ENCODE measurements at regions not wholly inside any gene's neighbourhood (a gene's known extent, or its start where the extent isn't known, plus 50 kb on each side); places are given as distances from the start of the nearest gene placed in this dataset.
A peak's percentile ranks its signal among the peaks of the same experiment; 100 is the strongest.

DNA sequence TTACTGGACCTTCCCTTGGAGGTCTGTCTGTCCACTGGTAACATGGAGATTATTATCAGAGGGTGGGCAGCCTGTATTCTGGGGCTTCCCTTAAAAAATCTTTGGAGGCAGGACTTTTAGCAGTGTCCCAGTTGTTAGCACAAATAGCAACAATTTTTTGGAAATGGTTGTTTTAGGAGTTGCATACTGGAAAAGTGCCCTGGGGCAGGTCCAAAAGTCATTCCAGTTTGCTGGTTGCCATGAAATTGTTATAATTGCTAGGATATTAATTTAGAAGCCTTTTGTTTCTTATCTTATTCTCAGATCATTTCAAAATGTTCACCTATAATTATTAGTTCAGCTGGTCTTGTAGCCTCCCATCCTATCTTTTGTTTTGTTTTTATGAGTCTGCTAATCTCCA lies 71.0 kb downstream of the PTGS2 start:
- Histone ChIP-seq H3K4me3 (ENCODE audit: low read depth, low read length) (no peak overlapping the region), H3K9me3 (no peaks in the 10 kb centered on the region), H3K4me1 (no peaks in the 10 kb centered on the region), H3K27me3 (no peaks in the 10 kb centered on the region; the same call in 1 of the 2 replicates), H3K36me3 (no peaks in the 10 kb centered on the region)
- no peak for TF ChIP-seq CTCF (IDR thresholded peaks at IDR 0.05; ENCODE audit: low read depth, low read length)
- DNase-seq, result no peak

DNA sequence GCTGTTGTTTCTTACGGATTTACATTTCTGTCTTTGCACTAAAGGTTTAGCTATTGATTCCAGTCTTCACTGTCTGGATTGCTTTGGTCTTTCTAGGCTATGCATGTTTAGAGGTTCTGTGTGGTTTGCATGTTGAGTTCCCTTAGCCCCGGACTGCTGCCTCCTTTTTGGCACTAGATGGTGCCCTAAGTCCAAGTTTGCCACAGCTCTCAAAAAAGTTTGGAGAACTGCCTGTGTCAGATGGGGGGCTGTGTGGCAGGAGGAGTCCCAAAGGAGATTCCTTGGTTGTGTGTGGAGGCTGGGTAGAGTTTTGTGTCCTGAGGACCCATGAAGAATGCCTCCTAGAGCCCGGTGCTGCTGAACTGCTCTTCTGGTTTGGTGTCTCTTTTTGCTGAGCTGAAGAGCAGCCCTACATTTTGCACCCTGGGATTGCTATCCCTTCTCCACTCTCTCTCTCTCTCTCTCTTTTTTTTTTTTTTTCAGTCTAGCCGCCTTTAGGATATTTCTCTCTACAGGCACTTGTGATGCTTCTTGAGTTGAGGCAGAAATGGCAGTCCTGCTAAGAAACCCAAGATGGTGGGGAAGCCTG lies 74.4 kb downstream of the PTGS2 start:
- Histone ChIP-seq H3K4me1 (no peaks in the 10 kb centered on the region), H3K36me3 (no peaks in the 10 kb centered on the region), H3K9me3 (no peaks in the 10 kb centered on the region), H3K27me3 (no peaks in the 10 kb centered on the region), H3K4me3 (ENCODE audit: low read depth, low read length) (no peak overlapping the region)
- DNase-seq, result peak; percentile 22
- TF ChIP-seq CTCF (IDR thresholded peaks at IDR 0.05; ENCODE audit: low read depth, low read length), result peak; percentile 69

DNA sequence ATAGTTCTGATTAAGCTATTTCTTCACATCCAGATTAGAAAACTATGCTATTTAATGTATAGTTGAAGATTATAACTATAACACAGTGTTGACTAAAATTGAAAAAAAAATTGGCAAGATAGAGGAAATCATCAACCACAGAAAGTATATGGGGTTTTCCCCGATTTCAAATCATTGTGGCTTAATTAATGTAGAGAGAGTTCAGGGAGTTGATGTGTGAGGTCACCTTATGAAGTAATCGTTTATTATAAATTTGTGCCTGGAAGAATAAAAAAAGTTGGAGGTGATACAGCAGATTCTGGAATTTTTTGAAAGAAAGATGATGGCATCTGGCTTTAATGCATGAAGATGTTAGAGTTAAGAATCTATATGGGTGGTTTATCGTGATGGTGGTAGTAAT lies 84.3 kb downstream of the PTGS2 start:
- Histone ChIP-seq H3K4me1 (no peaks in the 10 kb centered on the region), H3K27me3 (no peaks in the 10 kb centered on the region), H3K4me3 (ENCODE audit: low read depth, low read length) (no peak overlapping the region), H3K9me3 (no peaks in the 10 kb centered on the region), H3K36me3 (no peaks in the 10 kb centered on the region)
- DNase-seq, result no peak
- TF ChIP-seq CTCF (IDR thresholded peaks at IDR 0.05; ENCODE audit: low read depth, low read length), result no peak

DNA sequence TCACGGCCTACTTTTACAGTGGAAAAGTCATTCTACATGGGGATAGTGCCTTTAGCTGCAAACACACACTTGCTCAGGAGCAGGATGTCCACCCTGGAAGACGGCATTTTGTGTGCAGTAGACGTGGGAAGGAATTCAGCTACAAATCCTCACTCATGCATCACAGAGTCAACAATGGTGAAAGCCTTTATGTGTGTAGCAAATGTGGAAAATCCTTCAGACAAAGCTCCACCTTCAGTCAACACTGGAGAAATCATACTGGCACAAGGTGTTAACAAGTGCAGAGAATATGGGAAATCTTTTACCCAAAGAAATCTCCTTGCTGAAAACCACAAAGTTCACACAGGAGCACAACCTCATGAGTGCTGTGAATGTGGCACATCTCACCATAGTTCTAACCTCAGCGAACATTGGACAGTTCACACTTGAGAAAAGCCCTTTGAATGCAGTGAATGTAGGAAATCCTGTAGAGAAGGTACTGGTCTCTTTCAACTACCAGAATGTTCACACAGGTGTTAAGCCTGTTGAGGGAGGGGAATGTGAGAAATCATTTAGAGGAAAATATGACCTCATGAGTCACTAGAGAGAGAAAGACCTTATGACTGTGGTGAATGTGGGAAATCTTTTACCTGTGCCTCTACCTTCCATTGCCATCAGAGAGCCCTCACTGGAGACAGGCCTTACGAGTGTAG lies 101.8 kb downstream of the PTGS2 start:
- H3K4me1 ChIP-seq, result no peaks in the 10 kb centered on the region
- TF ChIP-seq CTCF (IDR thresholded peaks at IDR 0.05; ENCODE audit: low read depth, low read length), result no peak
- no peaks in the 10 kb centered on the region; the same call in 1 of the 2 replicates for H3K27me3 ChIP-seq
- no peak for DNase-seq
- H3K9me3 ChIP-seq, result no peaks in the 10 kb centered on the region
- H3K4me3 ChIP-seq (ENCODE audit: low read depth, low read length), result no peak overlapping the region
- H3K36me3 ChIP-seq, result no peaks in the 10 kb centered on the region

GRCh38 chr1:186577633-186578032 lies 102.6 kb downstream of the PTGS2 start:
- no peaks in the 10 kb centered on the region for H3K4me1 ChIP-seq
- DNase-seq, result no peak
- no peaks in the 10 kb centered on the region; the same call in 1 of the 2 replicates for H3K27me3 ChIP-seq
- H3K4me3 ChIP-seq (ENCODE audit: low read depth, low read length), result no peak overlapping the region
- no peak for TF ChIP-seq CTCF (IDR thresholded peaks at IDR 0.05; ENCODE audit: low read depth, low read length)
- H3K9me3 ChIP-seq, result no peaks in the 10 kb centered on the region
- H3K36me3 ChIP-seq, result no peaks in the 10 kb centered on the region

GRCh38 chr1:186577216-186577615 lies 103.0 kb downstream of the PTGS2 start:
- no peaks in the 10 kb centered on the region; the same call in 1 of the 2 replicates for H3K27me3 ChIP-seq
- H3K9me3 ChIP-seq, result no peaks in the 10 kb centered on the region
- no peak for TF ChIP-seq CTCF (IDR thresholded peaks at IDR 0.05; ENCODE audit: low read depth, low read length)
- H3K36me3 ChIP-seq, result no peaks in the 10 kb centered on the region
- H3K4me3 ChIP-seq (ENCODE audit: low read depth, low read length), result no peak overlapping the region
- H3K4me1 ChIP-seq, result no peaks in the 10 kb centered on the region
- DNase-seq, result no peak

Measured in BE2C (cell line).